Dedifferentiated amniotic fluid mesenchymal stem cell (primary cell): ENCODE measurements at regions not wholly inside any gene's neighbourhood (a gene's known extent, or its start where the extent isn't known, plus 50 kb on each side); places are given as distances from the start of the nearest gene placed in this dataset.
A peak's percentile ranks its signal among the peaks of the same experiment; 100 is the strongest.

Experiments used
- DNase-seq: peaks from one replicate; pipeline ENCODE4 v3.0.0-alpha.2; 2016; ENCODE audit errors: extremely low spot score

- DNase-seq = no peak
Observed at GRCh38 chr2:8086357-8086756, 595.5 kb upstream of the ID2 start.

GRCh38 chr2:8086796-8087479 is 594.9 kb upstream of the ID2 start:
- peak; percentile 86 for DNase-seq

- DNase-seq = no peak
Observed at GRCh38 chr2:8087480-8087840, 594.4 kb upstream of the ID2 start.

GRCh38 chr2:8088810-8089209 is 593.0 kb upstream of the ID2 start:
- no peak for DNase-seq

- DNase-seq = no peak
Observed at GRCh38 chr2:8089596-8089995, 592.3 kb upstream of the ID2 start.

- peak; percentile 64 for DNase-seq
Observed at GRCh38 chr2:8090748-8091700, 590.8 kb upstream of the ID2 start.

GRCh38 chr2:8094526-8094925 is 587.3 kb upstream of the ID2 start:
- DNase-seq = no peak

GRCh38 chr2:8095978-8096377 is 585.9 kb upstream of the ID2 start:
- DNase-seq = no peak

- DNase-seq = no peak
Observed at GRCh38 chr2:8096484-8096883, 585.4 kb upstream of the ID2 start.

- no peak for DNase-seq
Observed at GRCh38 chr2:8098476-8099266, 583.2 kb upstream of the ID2 start.

GRCh38 chr2:8099267-8099582 is 582.6 kb upstream of the ID2 start:
- DNase-seq = no peak

GRCh38 chr2:8101614-8102277 is 580.1 kb upstream of the ID2 start:
- no peak for DNase-seq

- DNase-seq = no peak
Observed at GRCh38 chr2:8102470-8102869, 579.4 kb upstream of the ID2 start.

- no peak for DNase-seq
Observed at GRCh38 chr2:8103085-8103708, 578.7 kb upstream of the ID2 start.

GRCh38 chr2:8107150-8107549 is 574.7 kb upstream of the ID2 start:
- no peak for DNase-seq

GRCh38 chr2:8107621-8108378 is 574.1 kb upstream of the ID2 start:
- no peak for DNase-seq

- no peak for DNase-seq
Observed at GRCh38 chr2:8110716-8111115, 571.1 kb upstream of the ID2 start.

- no peak for DNase-seq
Observed at GRCh38 chr2:8111193-8111592, 570.7 kb upstream of the ID2 start.

- no peak for DNase-seq
Observed at GRCh38 chr2:8115456-8115855, 566.4 kb upstream of the ID2 start.

GRCh38 chr2:8115966-8116365 is 565.9 kb upstream of the ID2 start:
- DNase-seq = no peak

- no peak for DNase-seq
Observed at GRCh38 chr2:8116661-8117060, 565.2 kb upstream of the ID2 start.
